GM12878 (cell line): ENCODE measurements at regions not wholly inside any gene's neighbourhood (a gene's known extent, or its start where the extent isn't known, plus 50 kb on each side); places are given as distances from the start of the nearest gene placed in this dataset.

Experiments
- ATAC-seq: fragments of 200-7000 bp; cut with Tn5 transposase; 3 replicates; pipeline ENCODE4 v1.9.1; 2020; ENCODE audit warnings: mild to moderate bottlenecking, moderate library complexity
- BruUV-seq: library from RNA; stranded (reverse); fragments of 400-500 nt; replicated peaks from 2 replicates; lab custom pipeline; 2021; lab: Mats Ljungman, UMichigan
- CTCF ChIA-PET: fragments of 300-600 bp; sonication (Branson Sonifier 250); formaldehyde crosslinking; extraction: SDS; loops from one replicate; lab custom pipeline; 2021; ENCODE audit warnings: inconsistent platforms; lab: Yijun Ruan, JAX
- POLR2A ChIA-PET: fragments of 350-600 bp; formaldehyde crosslinking; extraction: SDS; loops from one replicate; lab custom pipeline; 2021; ENCODE audit warnings: inconsistent platforms; lab: Charles Lee
- RAD21 ChIA-PET: fragments of 300-600 bp; sonication (Branson Sonifier 250); formaldehyde crosslinking; loops from one replicate; lab custom pipeline; 2023; ENCODE audit warnings: antibody characterized with exemption; ENCODE audit not compliant: unreplicated experiment; lab: Charles Lee
- SMC1A ChIA-PET: fragments of 300-600 bp; sonication (Branson Sonifier 250); formaldehyde crosslinking; loops from one replicate; lab custom pipeline; 2023; ENCODE audit not compliant: unreplicated experiment, uncharacterized antibody; lab: Charles Lee
- DNase-seq: peaks from one replicate; pipeline ENCODE4 v3.0.0-alpha.2; 2011; ENCODE audit warnings: low read depth, low spot score
- FAIRE-seq: peaks from 3 replicates; lab custom pipeline; 2011; peaks lifted over from hg19 to GRCh38; lab: Jason Lieb, UNC
- H2AFZ ChIP-seq: 2 replicates; pipeline ENCODE4 v1.6.0; 2011; ENCODE audit warnings: low read depth, low read length, control low read depth; ENCODE audit not compliant: control insufficient read depth
- H3K27ac ChIP-seq: 2 replicates; pipeline ENCODE4 v1.5.1; 2011; ENCODE audit warnings: control low read depth; ENCODE audit not compliant: control insufficient read depth, insufficient read depth
- H3K27me3 ChIP-seq, 2 experiments: replicated peaks in 1 of 2; 2 replicates each; pipeline versions ENCODE4 v1.6.0 to v1.6.1; 2011; ENCODE audit warnings: low read length in 1 of 2; ENCODE audit not compliant: control insufficient read depth in 2 of 2, insufficient read depth in 2 of 2
- H3K36me3 ChIP-seq, 2 experiments: 2 replicates each; pipeline ENCODE4 v1.5.1; 2011; ENCODE audit warnings: low read length in 1 of 2; ENCODE audit not compliant: control insufficient read depth in 2 of 2, insufficient read depth in 2 of 2
- H3K4me1 ChIP-seq: 2 replicates; pipeline ENCODE4 v1.6.1; 2011; ENCODE audit warnings: mild to moderate bottlenecking, low read length, moderate library complexity, mixed read lengths; ENCODE audit not compliant: control insufficient read depth, insufficient read depth
- H3K4me2 ChIP-seq: 2 replicates; pipeline ENCODE4 v1.6.0; 2011; ENCODE audit warnings: control low read depth; ENCODE audit not compliant: control insufficient read depth, insufficient read depth
- H3K4me3 ChIP-seq: fragments of 200-600 bp; sonication (generic); 2 replicates; pipeline ENCODE4 v1.5.1; 2016
- H3K79me2 ChIP-seq: 2 replicates; pipeline ENCODE4 v1.6.0; 2011; ENCODE audit warnings: low read length; ENCODE audit not compliant: control insufficient read depth, insufficient read depth
- H3K9ac ChIP-seq: 2 replicates; pipeline ENCODE4 v1.8.0; 2011; ENCODE audit warnings: low read length, control low read depth, mixed read lengths; ENCODE audit not compliant: control insufficient read depth, insufficient read depth
- H3K9me3 ChIP-seq: replicated peaks from 3 replicates; pipeline ENCODE4 v1.5.1; 2011; ENCODE audit warnings: mild to moderate bottlenecking, low read length; ENCODE audit not compliant: control insufficient read depth, insufficient read depth
- H4K20me1 ChIP-seq: 2 replicates; pipeline ENCODE4 v1.6.0; 2011; ENCODE audit not compliant: control insufficient read depth, insufficient read depth
- GABPA ChIP-seq: IDR thresholded peaks from 2 replicates; pipeline ENCODE4 v1.6.1; 2014; ENCODE audit warnings: antibody characterized with exemption, low read depth, mild to moderate bottlenecking, inconsistent platforms
- RAD21 ChIP-seq: IDR thresholded peaks from 2 replicates; pipeline ENCODE4 v1.6.1; 2011; ENCODE audit warnings: mild to moderate bottlenecking, low read depth, low read length, moderate library complexity; ENCODE audit not compliant: insufficient read depth
- RCOR1 ChIP-seq: conservative IDR thresholded peaks from 2 replicates; pipeline ENCODE4 v1.6.1; 2012; ENCODE audit warnings: low read depth, low read length, improper control_type of control experiment
- ZNF24 ChIP-seq: fragments of 450-650 bp; IDR thresholded peaks from 2 replicates; pipeline ENCODE4 v1.6.1; 2017; ENCODE audit warnings: antibody characterized with exemption, mild to moderate bottlenecking
- ZNF274 ChIP-seq: IDR thresholded peaks from one replicate; pipeline ENCODE4 v1.8.0; 2011; ENCODE audit not compliant: insufficient read length, insufficient read depth
- whole genome bisulfite sequencing: methylation state at CpG from one replicate; pipeline ENCODE4 v1.1.6; 2016; ENCODE audit warnings: low lambda C conversion rate; ENCODE audit not compliant: insufficient replicate concordance, insufficient coverage; ENCODE audit errors: missing lambda C conversion rate; 5-methylcytosine and 5-hydroxymethylcytosine counted together
- in situ Hi-C: fragments of 300-500 bp; cut with MboI; formaldehyde crosslinking; loops from 9 replicates; pipeline ENCODE4 v1.14.3; 2018; ENCODE audit warnings: mixed read lengths
- intact Hi-C: fragments of 100-400 bp; cut with micrococcal nuclease; formaldehyde crosslinking; loops from one replicate; pipeline ENCODE4 v1.14.2; 2022; ENCODE audit not compliant: unreplicated experiment

GRCh38 chr17:77825621-77826020 lies 132.9 kb upstream of the TNRC6C start (continued):
- TF ChIP-seq RCOR1, result no peak

GRCh38 chr17:77826132-77826873 lies 132.2 kb upstream of the TNRC6C start:
- SMC1A ChIA-PET, result interaction anchor here (1.1 to 1.3 kb wide), 2 partner anchors 11 to 193 kb away, joined by 3 to 4 read pairs; no protein-coding TSS in a partner anchor
- intact Hi-C loops, result no loop called here
- H3K36me3 ChIP-seq, result no peaks in the 10 kb centered on the region
- FAIRE-seq (no peak), ATAC-seq (no peak), DNase-seq (no peak)
- no peak overlapping the region for H3K9ac ChIP-seq
- BruUV-seq, result no TSS peak
- no peaks in the 10 kb centered on the region for H4K20me1 ChIP-seq
- no peak overlapping the region for H3K4me2 ChIP-seq
- no peaks in the 10 kb centered on the region for H3K27me3 ChIP-seq
- WGBS, result 30% methylated on average over 8 of the region's 8 CpGs
- no peaks in the 10 kb centered on the region for H3K9me3 ChIP-seq
- RAD21 ChIA-PET, result interaction anchor here (1.5 kb wide), 1 partner anchor 41 kb away, joined by 3 read pairs; no protein-coding TSS in a partner anchor
- H3K4me1 ChIP-seq, result no peaks in the 10 kb centered on the region
- H3K27ac ChIP-seq, result no peak overlapping the region
- in situ Hi-C loops, result no loop called here
- POLR2A ChIA-PET, result no interaction called here
- H2AFZ ChIP-seq, result no peak overlapping the region
- no peak overlapping the region for H3K4me3 ChIP-seq
- TF ChIP-seq RAD21 (no peak), ZNF24 (peak; percentile 93), ZNF274 (no peak)
- TF ChIP-seq, all 136 proteins: peak for 1
- H3K79me2 ChIP-seq, result no peaks in the 10 kb centered on the region
- CTCF ChIA-PET, result interaction anchor here (0.6 kb wide), 1 partner anchor 10 kb away, joined by 6 read pairs; no protein-coding TSS in a partner anchor

- DNase-seq, result no peak
- Histone ChIP-seq H3K4me2 (no peak overlapping the region), H2AFZ (no peak overlapping the region)
Measured at GRCh38 chr17:77827039-77827438, 131.5 kb upstream of the TNRC6C start.

More at GRCh38 chr17:77827039-77827438, 131.5 kb upstream of the TNRC6C start:
- ATAC-seq (no peak), FAIRE-seq (no peak)
- no peak overlapping the region for H3K4me3 ChIP-seq
- BruUV-seq, result no TSS peak
- intact Hi-C loops, result no loop called here
- no peaks in the 10 kb centered on the region for H3K9me3 ChIP-seq
- POLR2A ChIA-PET, result no interaction called here
- RAD21 ChIA-PET, result no interaction called here
- CTCF ChIA-PET, result interaction anchor here (0.6 kb wide), 1 partner anchor 9 kb away, joined by 6 read pairs; no protein-coding TSS in a partner anchor
- TF ChIP-seq GABPA, result no peak
- TF ChIP-seq, all 136 proteins: peak for 0
- Histone ChIP-seq H3K36me3 (no peaks in the 10 kb centered on the region), H3K9ac (no peak overlapping the region), H3K27ac (no peak overlapping the region), H3K4me1 (no peaks in the 10 kb centered on the region), H3K27me3 (no peaks in the 10 kb centered on the region), H4K20me1 (no peaks in the 10 kb centered on the region), H3K79me2 (no peaks in the 10 kb centered on the region)
- SMC1A ChIA-PET, result interaction anchor here (1.1 to 1.3 kb wide), 2 partner anchors 11 to 192 kb away, joined by 3 to 4 read pairs; no protein-coding TSS in a partner anchor
- 43% methylated on average over 7 of the region's 7 CpGs for WGBS
- in situ Hi-C loops, result no loop called here
